H1 (cell line): ENCODE measurements at regions not wholly inside any gene's neighbourhood (a gene's known extent, or its start where the extent isn't known, plus 50 kb on each side); places are given as distances from the start of the nearest gene placed in this dataset.

Experiments
- CTCF ChIA-PET: fragments of 300-600 bp; sonication (Branson Sonifier 250); formaldehyde crosslinking; loops from one replicate; lab custom pipeline; 2021; ENCODE audit not compliant: partially characterized antibody; lab: Charles Lee
- POLR2A ChIA-PET: fragments of 300-600 bp; sonication (Branson Sonifier 250); formaldehyde crosslinking; loops from one replicate; lab custom pipeline; 2021; ENCODE audit warnings: inconsistent platforms; ENCODE audit not compliant: partially characterized antibody; lab: Charles Lee
- DNase-seq, 2 experiments: peaks; one replicate each; pipeline versions ENCODE4 v3.0.0 to v3.0.0-alpha.2; 2010 to 2022; ENCODE audit warnings: low spot score in 2 of 2, low read depth in 1 of 2, mixed read lengths in 1 of 2
- FAIRE-seq: peaks from 2 replicates; lab custom pipeline; 2011; peaks lifted over from hg19 to GRCh38; lab: Jason Lieb, UNC
- H2AFZ ChIP-seq: 2 replicates; pipeline ENCODE4 v1.8.1; 2012; ENCODE audit warnings: low read length, inconsistent platforms
- H2AK5ac ChIP-seq: 2 replicates; pipeline ENCODE4 v1.6.1; 2013; ENCODE audit warnings: low read depth, low read length
- H2BK120ac ChIP-seq: replicated peaks from 2 replicates; pipeline ENCODE3; 2013; ENCODE audit warnings: low read depth, low read length, inconsistent platforms
- H2BK12ac ChIP-seq: 2 replicates; pipeline ENCODE4 v1.6.1; 2013; ENCODE audit warnings: low read depth, low read length
- H2BK15ac ChIP-seq: 2 replicates; pipeline ENCODE4 v1.6.1; 2013; ENCODE audit warnings: low read length
- H2BK20ac ChIP-seq: 2 replicates; pipeline ENCODE4 v1.6.1; 2013; ENCODE audit warnings: low read length
- H2BK5ac ChIP-seq: 2 replicates; pipeline ENCODE4 v1.6.1; 2013; ENCODE audit warnings: low read depth, low read length
- H3K14ac ChIP-seq: 2 replicates; pipeline ENCODE4 v1.6.1; 2013; ENCODE audit warnings: inconsistent platforms; ENCODE audit not compliant: insufficient read length
- H3K18ac ChIP-seq: 2 replicates; pipeline ENCODE4 v1.6.1; 2013; ENCODE audit warnings: low read length; ENCODE audit errors: extremely low read depth
- H3K23ac ChIP-seq: 2 replicates; pipeline ENCODE4 v1.6.1; 2013; ENCODE audit warnings: inconsistent platforms; ENCODE audit not compliant: insufficient read length
- H3K23me2 ChIP-seq: 2 replicates; pipeline ENCODE4 v1.6.1; 2013; ENCODE audit warnings: low read depth, low read length
- H3K27ac ChIP-seq: 2 replicates; pipeline ENCODE4 v1.6.1; 2011; ENCODE audit warnings: low read depth, low read length, inconsistent platforms
- H3K27me3 ChIP-seq, 4 experiments: replicated peaks in 1 of 4; 1 replicate in 1 of 4; 2 replicates in 3 of 4; pipeline versions ENCODE4 v1.6.1 to v1.8.1; 2011 to 2013; ENCODE audit warnings: low read length in 3 of 4, mild to moderate bottlenecking in 3 of 4, inconsistent platforms in 2 of 4, mixed read lengths in 2 of 4, moderate library complexity in 1 of 4; ENCODE audit not compliant: control insufficient read depth in 3 of 4, insufficient read depth in 3 of 4; ENCODE audit errors: extremely low read depth in 1 of 4
- H3K36me3 ChIP-seq, 4 experiments: 2 replicates each; pipeline versions ENCODE4 v1.6.1 to v1.8.1; 2011 to 2013; ENCODE audit warnings: mild to moderate bottlenecking in 4 of 4, low read length in 3 of 4, moderate library complexity in 2 of 4, control low read depth in 1 of 4, inconsistent platforms in 1 of 4; ENCODE audit not compliant: insufficient read depth in 4 of 4, control insufficient read depth in 2 of 4
- H3K4ac ChIP-seq: replicated peaks from 2 replicates; pipeline ENCODE3; 2013; ENCODE audit warnings: low read length, low read depth, mixed read lengths, inconsistent platforms; ENCODE audit not compliant: insufficient read length
- H3K4me1 ChIP-seq, 4 experiments: replicated peaks in 1 of 4; 1 replicate in 1 of 4; 2 replicates in 3 of 4; pipeline versions ENCODE4 v1.6.1 to v1.8.1; 2011 to 2013; ENCODE audit warnings: low read length in 3 of 4, inconsistent platforms in 2 of 4, mixed read lengths in 1 of 4; ENCODE audit not compliant: insufficient read depth in 4 of 4, control insufficient read depth in 3 of 4
- H3K4me2 ChIP-seq, 2 experiments: 2 replicates each; pipeline versions ENCODE4 v1.6.1 to v1.8.1; 2011 to 2013; ENCODE audit warnings: low read depth in 2 of 2, low read length in 2 of 2, control low read depth in 1 of 2, inconsistent platforms in 1 of 2, mild to moderate bottlenecking in 1 of 2; ENCODE audit not compliant: insufficient read depth in 1 of 2
- H3K4me3 ChIP-seq, 4 experiments: fragments of 200-600, 300-600 bp in 1 of 4; sonication (generic), shearing (Covaris generic), sonication (Bioruptor Twin) in 1 of 4; 2 replicates each; pipeline versions ENCODE4 v1.5.1 to v1.8.1; 2011 to 2016; ENCODE audit warnings: low read length in 4 of 4, low read depth in 3 of 4, control low read depth in 2 of 4, inconsistent platforms in 2 of 4, mild to moderate bottlenecking in 2 of 4, mixed read lengths in 1 of 4, moderate library complexity in 1 of 4; ENCODE audit not compliant: insufficient read depth in 2 of 4; ENCODE audit errors: extremely low read depth in 1 of 4
- H3K56ac ChIP-seq: replicated peaks from 2 replicates; pipeline ENCODE3; 2013; ENCODE audit warnings: low read depth, mild to moderate bottlenecking, mixed read lengths, low read length, inconsistent platforms; ENCODE audit not compliant: insufficient read length
- H3K79me1 ChIP-seq: 2 replicates; pipeline ENCODE4 v1.6.1; 2013; ENCODE audit warnings: low read depth, low read length, control low read depth
- H3K79me2 ChIP-seq, 2 experiments: 2 replicates each; pipeline versions ENCODE4 v1.6.1 to v1.8.1; 2012 to 2013; ENCODE audit warnings: low read length in 2 of 2, mild to moderate bottlenecking in 2 of 2, inconsistent platforms in 1 of 2; ENCODE audit not compliant: insufficient read depth in 2 of 2, control insufficient read depth in 1 of 2
- H3K9ac ChIP-seq, 4 experiments: replicated peaks in 1 of 4; 1 replicate in 1 of 4; 2 replicates in 3 of 4; pipeline versions ENCODE4 v1.6.1 to v1.8.1; 2011 to 2013; ENCODE audit warnings: low read depth in 3 of 4, low read length in 3 of 4, control low read depth in 2 of 4, mild to moderate bottlenecking in 2 of 4, moderate library complexity in 2 of 4, inconsistent platforms in 1 of 4; ENCODE audit errors: extremely low read depth in 1 of 4
- H3K9me3 ChIP-seq, 2 experiments: 2 replicates each; pipeline versions ENCODE4 v1.6.1 to v1.8.1; 2012 to 2013; ENCODE audit warnings: mild to moderate bottlenecking in 2 of 2, moderate library complexity in 2 of 2, control low read depth in 1 of 2, inconsistent platforms in 1 of 2, low read depth in 1 of 2, low read length in 1 of 2, mixed read lengths in 1 of 2; ENCODE audit not compliant: insufficient read depth in 2 of 2
- H4K20me1 ChIP-seq, 2 experiments: replicated peaks in 1 of 2; 2 replicates each; pipeline versions ENCODE3 to v1.8.1; 2011 to 2013; ENCODE audit warnings: inconsistent platforms in 2 of 2, low read length in 2 of 2, mild to moderate bottlenecking in 1 of 2; ENCODE audit not compliant: insufficient read depth in 2 of 2, control insufficient read depth in 1 of 2
- H4K5ac ChIP-seq: 2 replicates; pipeline ENCODE4 v1.6.1; 2013; ENCODE audit warnings: low read length, low read depth, mixed read lengths, inconsistent platforms; ENCODE audit not compliant: insufficient read length
- H4K8ac ChIP-seq: 2 replicates; pipeline ENCODE4 v1.8.0; 2013; ENCODE audit warnings: mild to moderate bottlenecking, moderate library complexity, low read length, inconsistent platforms; ENCODE audit not compliant: insufficient read depth; ENCODE audit errors: extremely low read depth
- H4K91ac ChIP-seq: replicated peaks from 2 replicates; pipeline ENCODE3; 2013; ENCODE audit warnings: low read length, mixed read lengths, inconsistent platforms; ENCODE audit not compliant: insufficient read length
- CHD2 ChIP-seq: IDR thresholded peaks from 2 replicates; pipeline ENCODE4 v1.6.1; 2012; ENCODE audit warnings: low read length, improper control_type of control experiment
- GTF2F1 ChIP-seq: IDR thresholded peaks from 2 replicates; pipeline ENCODE4 v1.6.1; 2012; ENCODE audit warnings: low read depth, low read length, improper control_type of control experiment, borderline replicate concordance
- JUN ChIP-seq: IDR thresholded peaks from 2 replicates; pipeline ENCODE4 v1.6.1; 2011; ENCODE audit warnings: low read depth, mild to moderate bottlenecking, improper control_type of control experiment, low read length
- MAFK ChIP-seq: IDR thresholded peaks from 2 replicates; pipeline ENCODE4 v1.6.1; 2012; ENCODE audit warnings: low read depth, mild to moderate bottlenecking, improper control_type of control experiment, low read length
- RAD21 ChIP-seq, 2 experiments: IDR thresholded peaks in 1 of 2; conservative IDR thresholded peaks in 1 of 2; 2 replicates each; pipeline ENCODE4 v1.6.1; 2011; ENCODE audit warnings: low read depth in 2 of 2, low read length in 2 of 2, improper control_type of control experiment in 1 of 2, inconsistent platforms in 1 of 2, mild to moderate bottlenecking in 1 of 2, moderate library complexity in 1 of 2
- RXRA ChIP-seq: IDR thresholded peaks from 2 replicates; pipeline ENCODE4 v1.6.1; 2011; ENCODE audit warnings: low read depth, mild to moderate bottlenecking, low read length, moderate library complexity; ENCODE audit not compliant: insufficient read depth
- SP1 ChIP-seq: IDR thresholded peaks from 2 replicates; pipeline ENCODE4 v1.6.1; 2011; ENCODE audit warnings: low read depth, low read length
- SRF ChIP-seq: IDR thresholded peaks from 2 replicates; pipeline ENCODE4 v1.6.1; 2011; ENCODE audit warnings: mild to moderate bottlenecking, low read depth, low read length, moderate library complexity
- SUZ12 ChIP-seq: fragments of 200-600 bp; sonication (generic); IDR thresholded peaks from 2 replicates; pipeline ENCODE4 v1.6.1; 2012; ENCODE audit warnings: mild to moderate bottlenecking, inconsistent platforms, low read length, moderate library complexity, mixed read lengths
- TAF1 ChIP-seq: IDR thresholded peaks from 2 replicates; pipeline ENCODE4 v1.6.1; 2011; ENCODE audit warnings: mild to moderate bottlenecking, low read depth, low read length
- TAF7 ChIP-seq: optimal IDR thresholded peaks from 2 replicates; pipeline ENCODE3; 2011; ENCODE audit warnings: low read depth, mild to moderate bottlenecking, inconsistent platforms, low read length, moderate library complexity, borderline replicate concordance
- YY1 ChIP-seq: IDR thresholded peaks from 2 replicates; pipeline ENCODE4 v1.6.1; 2011; ENCODE audit warnings: low read depth, mild to moderate bottlenecking, low read length
- WGBS, 2 experiments: shearing (Covaris generic) in 1 of 2; methylation state at CpG; one replicate each; pipeline versions ENCODE4 v1.1.6 to v1.1.7; 2013 to 2015; ENCODE audit warnings: low lambda C conversion rate in 2 of 2, mixed read lengths in 2 of 2, inconsistent platforms in 1 of 2, low coverage in 1 of 2, missing lambda C conversion rate in 1 of 2; ENCODE audit not compliant: insufficient replicate concordance in 2 of 2, insufficient coverage in 1 of 2, insufficient read length in 1 of 2; ENCODE audit errors: extremely low coverage in 1 of 2, missing lambda C conversion rate in 1 of 2; 5-methylcytosine and 5-hydroxymethylcytosine counted together

DNA sequence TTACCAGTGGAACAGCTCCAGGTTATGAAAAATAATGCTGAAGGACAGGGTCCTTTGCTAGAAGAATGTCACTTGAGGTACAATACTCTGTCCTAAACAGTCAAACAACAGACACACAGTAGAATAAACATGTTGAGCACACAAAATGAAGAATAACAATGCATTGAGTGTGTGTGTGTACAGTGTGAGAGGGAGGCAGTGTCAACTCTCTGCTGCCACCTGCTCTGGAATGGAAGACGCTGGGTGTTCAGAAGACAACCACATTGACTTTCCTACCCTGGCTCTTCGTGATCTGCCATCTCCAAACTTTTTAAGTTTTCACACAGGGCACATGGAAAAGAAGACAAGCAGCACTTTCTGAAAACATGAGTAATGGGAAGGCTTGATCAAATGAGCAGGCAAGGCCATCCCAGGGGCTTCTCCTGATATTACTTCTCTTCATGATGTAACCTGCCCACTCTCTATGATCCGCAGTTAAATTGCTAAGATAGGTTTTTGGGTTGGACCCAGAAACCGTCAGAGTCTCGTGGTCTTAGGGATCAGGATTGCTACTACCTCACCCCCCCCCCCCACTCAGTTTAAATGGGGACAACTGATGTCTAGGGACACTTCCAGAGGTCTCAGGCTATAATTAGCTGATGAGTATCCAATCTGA is 533.2 kb upstream of the TNP1 start:
- H3K18ac ChIP-seq, result no peak overlapping the region
- H3K27me3 ChIP-seq, result no peaks in the 10 kb centered on the region
- H2BK15ac ChIP-seq, result no peak overlapping the region
- H2BK120ac ChIP-seq, result no peak overlapping the region
- H3K14ac ChIP-seq, result no peak overlapping the region
- no peaks in the 10 kb centered on the region for H3K79me1 ChIP-seq
- H4K20me1 ChIP-seq, result no peaks in the 10 kb centered on the region
- CTCF ChIA-PET, result no interaction called here
- H3K27ac ChIP-seq, result no peak overlapping the region
- no peaks in the 10 kb centered on the region for H3K4me1 ChIP-seq
- no peaks in the 10 kb centered on the region for H3K79me2 ChIP-seq
- no peak overlapping the region for H3K56ac ChIP-seq
- H3K36me3 ChIP-seq, result no peaks in the 10 kb centered on the region
- no peak for DNase-seq
- WGBS, 2 experiments, result 92% methylated on average over 5 of the region's 5 CpGs; no CpG with 5 or more reads in 1 of the 2 experiments
- H4K91ac ChIP-seq, result no peak overlapping the region
- no peak overlapping the region for H3K23ac ChIP-seq
- H2BK12ac ChIP-seq, result no peak overlapping the region
- H3K9ac ChIP-seq, result no peak overlapping the region
- H2BK20ac ChIP-seq, result no peak overlapping the region
- no peak for FAIRE-seq
- no peak overlapping the region for H4K8ac ChIP-seq
- H3K4me3 ChIP-seq, result no peak overlapping the region
- H2AFZ ChIP-seq, result no peak overlapping the region
- H2AK5ac ChIP-seq, result no peak overlapping the region
- no peak overlapping the region for H3K4me2 ChIP-seq
- H3K23me2 ChIP-seq, result no peaks in the 10 kb centered on the region
- POLR2A ChIA-PET, result no interaction called here
- no peak overlapping the region for H4K5ac ChIP-seq
- H3K4ac ChIP-seq, result no peak overlapping the region
- peaks cover 6% of the 10 kb centered on the region in 2 experiments; a peak in 1 of 4 replicates for H3K9me3 ChIP-seq
- TF ChIP-seq TAF1 (no peak), RXRA (no peak), CHD2 (no peak), MAFK (no peak), SP1 (no peak), RAD21 (IDR thresholded peaks at IDR 0.05 in 1 of 2, conservative IDR thresholded peaks at IDR 0.05 in 1 of 2; ENCODE audit: low read depth in 2 of 2, low read length in 2 of 2) (no peak), TAF7 (no peak), GTF2F1 (no peak), SRF (no peak), JUN (no peak), SUZ12 (no peak), YY1 (no peak)
- H2BK5ac ChIP-seq, result no peak overlapping the region
